K562 (cell line): ENCODE measurements at regions not wholly inside any gene's neighbourhood (a gene's known extent, or its start where the extent isn't known, plus 50 kb on each side); places are given as distances from the start of the nearest gene placed in this dataset.

Experiments used
- ARNT ChIP-seq, 2 experiments: fragments of 450-650 bp; IDR thresholded peaks; 2 replicates each; pipeline ENCODE4 v1.6.1; 2016; ENCODE audit warnings: mild to moderate bottlenecking in 1 of 2
- CBFB ChIP-seq: sonication (generic); formaldehyde crosslinking; IDR thresholded peaks from 2 replicates; pipeline ENCODE4 v1.4.0; 2020; ENCODE audit warnings: mild to moderate bottlenecking, missing genetic modification reagents
- EP300 ChIP-seq: IDR thresholded peaks from 2 replicates; pipeline ENCODE4 v1.6.1; 2012; ENCODE audit warnings: low read length, improper control_type of control experiment
- MYNN ChIP-seq, 2 experiments: sonication (generic); formaldehyde crosslinking in 1 of 2; IDR thresholded peaks; 2 replicates each; pipeline versions ENCODE4 v1.5.0 to v1.6.1; 2016 to 2020; ENCODE audit warnings: antibody characterized with exemption in 1 of 2, missing genetic modification reagents in 1 of 2
- NFIC ChIP-seq: fragments of 450-650 bp; IDR thresholded peaks from 2 replicates; pipeline ENCODE4 v1.6.1; 2017; ENCODE audit warnings: mild to moderate bottlenecking, inconsistent platforms
- POLR2A ChIP-seq: fragments of 450-650 bp; conservative IDR thresholded peaks from 2 replicates; pipeline ENCODE4 v1.6.1; 2016
- POLR2AphosphoS5 ChIP-seq: IDR thresholded peaks from 2 replicates; pipeline ENCODE4 v1.6.1; 2011; ENCODE audit warnings: mild to moderate bottlenecking, low read depth, low read length, moderate library complexity; ENCODE audit not compliant: control insufficient read depth, insufficient read depth
- SMC3 ChIP-seq: conservative IDR thresholded peaks from 2 replicates; pipeline ENCODE4 v1.6.1; 2011; ENCODE audit warnings: low read depth, low read length, improper control_type of control experiment; ENCODE audit not compliant: insufficient read depth
- TGIF2 ChIP-seq: sonication (generic); formaldehyde crosslinking; IDR thresholded peaks from 2 replicates; pipeline ENCODE4 v1.8.1; 2022; ENCODE audit warnings: mild to moderate bottlenecking, missing genetic modification reagents, moderate library complexity
- USF2 ChIP-seq: sonication (generic); formaldehyde crosslinking; IDR thresholded peaks from 2 replicates; pipeline ENCODE4 v1.5.0; 2020; ENCODE audit warnings: missing genetic modification reagents
- ZNF347 ChIP-seq: fragments of 450-650 bp; formaldehyde crosslinking; IDR thresholded peaks from 2 replicates; pipeline ENCODE4 v1.4.0; 2020; ENCODE audit warnings: low read depth, mild to moderate bottlenecking, moderate library complexity
- ZNF76 ChIP-seq: fragments of 250-450 bp; sonication (Bioruptor Pico); IDR thresholded peaks from 2 replicates; pipeline ENCODE4 v1.4.0; 2020; ENCODE audit warnings: mild to moderate bottlenecking, moderate library complexity, borderline replicate concordance
- TF ChIP-seq, protein P1 (sequence below), 3 experiments: IDR thresholded peaks in 2 of 3; conservative IDR thresholded peaks in 1 of 3; 2 replicates each; pipeline ENCODE4 v1.5.1; 2011 to 2012; ENCODE audit warnings: low read length in 3 of 3, mild to moderate bottlenecking in 3 of 3, control low read depth in 2 of 3, improper control_type of control experiment in 1 of 3, inconsistent platforms in 1 of 3, low read depth in 1 of 3, mixed read lengths in 1 of 3, moderate library complexity in 1 of 3; ENCODE audit not compliant: insufficient read depth in 2 of 3

GRCh38 chr5:54908774-54909525, 76.4 kb downstream of the ESM1 start:
- TF ChIP-seq, protein P1, sequence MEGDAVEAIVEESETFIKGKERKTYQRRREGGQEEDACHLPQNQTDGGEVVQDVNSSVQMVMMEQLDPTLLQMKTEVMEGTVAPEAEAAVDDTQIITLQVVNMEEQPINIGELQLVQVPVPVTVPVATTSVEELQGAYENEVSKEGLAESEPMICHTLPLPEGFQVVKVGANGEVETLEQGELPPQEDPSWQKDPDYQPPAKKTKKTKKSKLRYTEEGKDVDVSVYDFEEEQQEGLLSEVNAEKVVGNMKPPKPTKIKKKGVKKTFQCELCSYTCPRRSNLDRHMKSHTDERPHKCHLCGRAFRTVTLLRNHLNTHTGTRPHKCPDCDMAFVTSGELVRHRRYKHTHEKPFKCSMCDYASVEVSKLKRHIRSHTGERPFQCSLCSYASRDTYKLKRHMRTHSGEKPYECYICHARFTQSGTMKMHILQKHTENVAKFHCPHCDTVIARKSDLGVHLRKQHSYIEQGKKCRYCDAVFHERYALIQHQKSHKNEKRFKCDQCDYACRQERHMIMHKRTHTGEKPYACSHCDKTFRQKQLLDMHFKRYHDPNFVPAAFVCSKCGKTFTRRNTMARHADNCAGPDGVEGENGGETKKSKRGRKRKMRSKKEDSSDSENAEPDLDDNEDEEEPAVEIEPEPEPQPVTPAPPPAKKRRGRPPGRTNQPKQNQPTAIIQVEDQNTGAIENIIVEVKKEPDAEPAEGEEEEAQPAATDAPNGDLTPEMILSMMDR (IDR thresholded peaks at IDR 0.05 in 2 of 3, conservative IDR thresholded peaks at IDR 0.05 in 1 of 3; ENCODE audit: insufficient read depth in 2 of 3, low read depth in 1 of 3, low read length in 3 of 3): no peak
- TF ChIP-seq EP300 (no peak), CBFB (CRISPR knock-in tag) (no peak), ARNT (IDR thresholded peaks at IDR 0.05) (no peak), ZNF347 (no peak), SMC3 (no peak), POLR2AphosphoS5 (no peak), TGIF2 (no peak), NFIC (no peak), ZNF76 (CRISPR knock-in tag) (no peak), POLR2A (no peak), USF2 (CRISPR knock-in tag) (no peak), MYNN (IDR thresholded peaks at IDR 0.05) (no peak), MYNN (CRISPR knock-in tag; IDR thresholded peaks at IDR 0.05) (no peak)
